DMS79 (cell line): ENCODE measurements at regions not wholly inside any gene's neighbourhood (a gene's known extent, or its start where the extent isn't known, plus 50 kb on each side); places are given as distances from the start of the nearest gene placed in this dataset.

Experiments used
- DNase-seq: peaks from one replicate; lab custom pipeline; 2025; lab: John Stamatoyannopoulos, UW

- DNase-seq, result no peak
Observed at GRCh38 chr4:156710365-156711192, 261.0 kb downstream of the PDGFC start.

GRCh38 chr4:156705311-156705710, 266.3 kb downstream of the PDGFC start:
- no peak for DNase-seq

- DNase-seq, result no peak
Observed at GRCh38 chr4:156695163-156695562, 276.4 kb downstream of the PDGFC start.

- no peak for DNase-seq
Observed at GRCh38 chr4:156694413-156694812, 277.2 kb downstream of the PDGFC start.

- DNase-seq, result no peak
Observed at GRCh38 chr4:156693557-156693956, 278.0 kb downstream of the PDGFC start.

GRCh38 chr4:156692016-156692415, 279.6 kb downstream of the PDGFC start:
- DNase-seq, result no peak

GRCh38 chr4:156690572-156690971, 281.0 kb downstream of the PDGFC start:
- no peak for DNase-seq

- no peak for DNase-seq
Observed at GRCh38 chr4:156686120-156686519, 285.5 kb downstream of the PDGFC start.

GRCh38 chr4:156685308-156685707, 286.3 kb downstream of the PDGFC start:
- DNase-seq, result no peak

GRCh38 chr4:156677656-156678055, 293.9 kb downstream of the PDGFC start:
- no peak for DNase-seq

GRCh38 chr4:156677131-156677531, 294.5 kb downstream of the PDGFC start:
- DNase-seq, result no peak

GRCh38 chr4:156676116-156676851, 295.3 kb downstream of the PDGFC start:
- DNase-seq, result no peak

- DNase-seq, result no peak
Observed at GRCh38 chr4:156673483-156673882, 298.1 kb downstream of the PDGFC start.

- no peak for DNase-seq
Observed at GRCh38 chr4:156672492-156673305, 298.9 kb downstream of the PDGFC start.

- no peak for DNase-seq
Observed at GRCh38 chr4:156665780-156666366, 305.7 kb downstream of the PDGFC start.

GRCh38 chr4:156663663-156664062, 307.9 kb downstream of the PDGFC start:
- no peak for DNase-seq

GRCh38 chr4:156662921-156663320, 308.7 kb downstream of the PDGFC start:
- DNase-seq, result no peak

- no peak for DNase-seq
Observed at GRCh38 chr4:156661555-156661954, 310.0 kb downstream of the PDGFC start.

GRCh38 chr4:156660465-156660864, 311.1 kb downstream of the PDGFC start:
- no peak for DNase-seq

GRCh38 chr4:156659983-156660382, 311.6 kb downstream of the PDGFC start:
- no peak for DNase-seq

GRCh38 chr4:156659570-156659969, 312.0 kb downstream of the PDGFC start:
- DNase-seq, result no peak

- no peak for DNase-seq
Observed at GRCh38 chr4:156656896-156657295, 314.7 kb downstream of the PDGFC start.
